ENCODE measurements at regions not wholly inside any gene's neighbourhood (a gene's known extent, or its start where the extent isn't known, plus 50 kb on each side); places are given as distances from the start of the nearest gene placed in this dataset.
"Not testable (repeated sequence)": the region's sequence is repeated elsewhere in the genome, so short reads cannot be mapped to it uniquely, and the experiment has no call there.

- in situ Hi-C loops (cut with HindIII; ENCODE audit: low sequenced_read_pairs); DNase-seq (ENCODE audit: low spot score): not testable (repeated sequence)
These were observed 68.1 kb upstream of the KIF2A start for GRCh38 chr5:62237944-62238343.

- in situ Hi-C loops (cut with HindIII; ENCODE audit: low sequenced_read_pairs); DNase-seq (ENCODE audit: low spot score): not testable (repeated sequence)
These were observed 67.4 kb upstream of the KIF2A start for GRCh38 chr5:62238584-62238983.

- in situ Hi-C loops (cut with HindIII; ENCODE audit: low sequenced_read_pairs); DNase-seq (ENCODE audit: low spot score): not testable (repeated sequence)
These were observed 65.5 kb upstream of the KIF2A start for GRCh38 chr5:62240494-62240893.

- in situ Hi-C loops (cut with HindIII; ENCODE audit: low sequenced_read_pairs); DNase-seq (ENCODE audit: low spot score): not testable (repeated sequence)
These were observed 64.0 kb upstream of the KIF2A start for GRCh38 chr5:62242000-62242399.

- in situ Hi-C loops (cut with HindIII; ENCODE audit: low sequenced_read_pairs), result not testable (repeated sequence)
These were observed 63.0 kb upstream of the KIF2A start for GRCh38 chr5:62243046-62243445.

GRCh38 chr5:62248192-62248591, 57.8 kb upstream of the KIF2A start:
- in situ Hi-C loops (cut with HindIII; ENCODE audit: low sequenced_read_pairs); DNase-seq (ENCODE audit: low spot score): not testable (repeated sequence)

More at GRCh38 chr5:62243046-62243445, 63.0 kb upstream of the KIF2A start:
- not testable (repeated sequence) for DNase-seq (ENCODE audit: low spot score)

- in situ Hi-C loops (cut with HindIII; ENCODE audit: low sequenced_read_pairs); DNase-seq (ENCODE audit: low spot score): not testable (repeated sequence)
These were observed 55.9 kb upstream of the KIF2A start for GRCh38 chr5:62250085-62250484.

GRCh38 chr5:62250919-62251318, 55.1 kb upstream of the KIF2A start:
- DNase-seq (ENCODE audit: low spot score); in situ Hi-C loops (cut with HindIII; ENCODE audit: low sequenced_read_pairs): not testable (repeated sequence)

- DNase-seq (ENCODE audit: low spot score); in situ Hi-C loops (cut with HindIII; ENCODE audit: low sequenced_read_pairs): not testable (repeated sequence)
These were observed 53.5 kb upstream of the KIF2A start for GRCh38 chr5:62252519-62252918.

- DNase-seq (ENCODE audit: low spot score); in situ Hi-C loops (cut with HindIII; ENCODE audit: low sequenced_read_pairs): not testable (repeated sequence)
These were observed 50.5 kb upstream of the KIF2A start for GRCh38 chr5:62255551-62255950.

- in situ Hi-C loops (cut with HindIII; ENCODE audit: low sequenced_read_pairs), result no loop called here
These were observed 49.6 kb upstream of the KIF2A start for GRCh38 chr5:62256161-62257019.

More at GRCh38 chr5:62256161-62257019, 49.6 kb upstream of the KIF2A start:
- no peak for DNase-seq (ENCODE audit: low spot score)
